ENCODE measurements at regions not wholly inside any gene's neighbourhood (a gene's known extent, or its start where the extent isn't known, plus 50 kb on each side); places are given as distances from the start of the nearest gene placed in this dataset.
"Not testable (repeated sequence)": the region's sequence is repeated elsewhere in the genome, so short reads cannot be mapped to it uniquely, and the experiment has no call there.

- Mint-ChIP-seq H3K4me3 (ENCODE audit: unreplicated experiment) (no peak overlapping the region), H3K9me3 (ENCODE audit: low read depth) (peaks cover 12% of the 10 kb centered on the region), H3K27ac (ENCODE audit: unreplicated experiment) (no peak overlapping the region), H3K27me3 (ENCODE audit: low read depth) (no peaks in the 10 kb centered on the region), H3K36me3 (ENCODE audit: low read depth) (no peaks in the 10 kb centered on the region), H3K4me1 (ENCODE audit: low read depth) (peaks cover 9% of the 10 kb centered on the region)
- TF ChIP-seq CTCF (IDR thresholded peaks at IDR 0.05), result no peak
- no peak for DNase-seq (ENCODE audit: low spot score)
These were observed 328.1 kb downstream of the HINT1 start for GRCh38 chr5:130836729-130837649.

- H3K27ac Mint-ChIP-seq (ENCODE audit: unreplicated experiment); H3K9me3 Mint-ChIP-seq (ENCODE audit: low read depth); H3K4me3 Mint-ChIP-seq (ENCODE audit: unreplicated experiment); DNase-seq (ENCODE audit: low spot score); H3K4me1 Mint-ChIP-seq (ENCODE audit: low read depth); H3K27me3 Mint-ChIP-seq (ENCODE audit: low read depth); H3K36me3 Mint-ChIP-seq (ENCODE audit: low read depth): not testable (repeated sequence)
These were observed 347.3 kb downstream of the HINT1 start for GRCh38 chr5:130817598-130818384.

GRCh38 chr5:130815246-130815645 lies 349.8 kb downstream of the HINT1 start:
- H3K27me3 Mint-ChIP-seq (ENCODE audit: low read depth), result peaks cover 1% of the 10 kb centered on the region
- DNase-seq (ENCODE audit: low spot score), result no peak
- H3K4me1 Mint-ChIP-seq (ENCODE audit: low read depth), result no peaks in the 10 kb centered on the region
- H3K9me3 Mint-ChIP-seq (ENCODE audit: low read depth), result peaks cover 3% of the 10 kb centered on the region
- H3K36me3 Mint-ChIP-seq (ENCODE audit: low read depth), result peaks cover 2% of the 10 kb centered on the region
- H3K27ac Mint-ChIP-seq (ENCODE audit: unreplicated experiment), result no peak overlapping the region
- TF ChIP-seq CTCF (IDR thresholded peaks at IDR 0.05), result no peak
- H3K4me3 Mint-ChIP-seq (ENCODE audit: unreplicated experiment), result no peak overlapping the region

GRCh38 chr5:130808691-130809090 lies 356.4 kb downstream of the HINT1 start:
- TF ChIP-seq CTCF (IDR thresholded peaks at IDR 0.05), result no peak
- DNase-seq (ENCODE audit: low spot score), result no peak
- no peak overlapping the region for H3K27ac Mint-ChIP-seq (ENCODE audit: unreplicated experiment)
- H3K36me3 Mint-ChIP-seq (ENCODE audit: low read depth), result no peaks in the 10 kb centered on the region
- peaks cover 5% of the 10 kb centered on the region for H3K4me1 Mint-ChIP-seq (ENCODE audit: low read depth)
- H3K9me3 Mint-ChIP-seq (ENCODE audit: low read depth), result no peaks in the 10 kb centered on the region
- no peaks in the 10 kb centered on the region for H3K27me3 Mint-ChIP-seq (ENCODE audit: low read depth)
- no peak overlapping the region for H3K4me3 Mint-ChIP-seq (ENCODE audit: unreplicated experiment)

GRCh38 chr5:130805648-130806047 lies 359.4 kb downstream of the HINT1 start:
- H3K27ac Mint-ChIP-seq (ENCODE audit: unreplicated experiment), result no peak overlapping the region
- no peak overlapping the region for H3K4me3 Mint-ChIP-seq (ENCODE audit: unreplicated experiment)
- no peak for DNase-seq (ENCODE audit: low spot score)
- no peak for TF ChIP-seq CTCF (IDR thresholded peaks at IDR 0.05)
- H3K9me3 Mint-ChIP-seq (ENCODE audit: low read depth), result peaks cover 15% of the 10 kb centered on the region
- peaks cover 5% of the 10 kb centered on the region for H3K4me1 Mint-ChIP-seq (ENCODE audit: low read depth)
- peaks cover 3% of the 10 kb centered on the region for H3K36me3 Mint-ChIP-seq (ENCODE audit: low read depth)
- no peaks in the 10 kb centered on the region for H3K27me3 Mint-ChIP-seq (ENCODE audit: low read depth)

Measured in chondrocyte (in vitro differentiated cells).